ENCODE measurements at regions not wholly inside any gene's neighbourhood (a gene's known extent, or its start where the extent isn't known, plus 50 kb on each side); places are given as distances from the start of the nearest gene placed in this dataset.

DNA sequence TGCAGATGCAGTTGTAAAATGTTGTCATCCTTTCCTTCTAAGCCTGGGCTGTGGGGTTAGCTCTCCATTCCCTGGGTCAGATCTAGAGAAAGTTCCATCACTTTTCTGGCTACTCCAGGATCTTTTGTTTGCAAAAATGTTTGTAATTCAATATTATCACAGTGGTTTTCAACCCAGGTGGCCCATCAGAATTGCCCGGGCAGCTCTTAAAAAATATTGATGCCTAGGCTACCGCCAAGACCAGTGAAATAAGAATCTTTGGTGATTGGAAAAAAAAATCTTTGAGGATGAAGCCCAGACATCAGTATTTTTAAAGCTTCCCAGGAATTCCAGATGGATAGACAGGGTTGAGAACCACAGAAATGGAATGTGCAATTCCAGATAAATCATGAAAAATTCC, 232.5 kb upstream of the SPRED2 start:
- TF ChIP-seq POLR2A (IDR thresholded peaks at IDR 0.05) (no peak), EP300 (IDR thresholded peaks at IDR 0.05) (no peak), POLR2AphosphoS5 (IDR thresholded peaks at IDR 0.05) (no peak)
- TF ChIP-seq, protein P1, sequence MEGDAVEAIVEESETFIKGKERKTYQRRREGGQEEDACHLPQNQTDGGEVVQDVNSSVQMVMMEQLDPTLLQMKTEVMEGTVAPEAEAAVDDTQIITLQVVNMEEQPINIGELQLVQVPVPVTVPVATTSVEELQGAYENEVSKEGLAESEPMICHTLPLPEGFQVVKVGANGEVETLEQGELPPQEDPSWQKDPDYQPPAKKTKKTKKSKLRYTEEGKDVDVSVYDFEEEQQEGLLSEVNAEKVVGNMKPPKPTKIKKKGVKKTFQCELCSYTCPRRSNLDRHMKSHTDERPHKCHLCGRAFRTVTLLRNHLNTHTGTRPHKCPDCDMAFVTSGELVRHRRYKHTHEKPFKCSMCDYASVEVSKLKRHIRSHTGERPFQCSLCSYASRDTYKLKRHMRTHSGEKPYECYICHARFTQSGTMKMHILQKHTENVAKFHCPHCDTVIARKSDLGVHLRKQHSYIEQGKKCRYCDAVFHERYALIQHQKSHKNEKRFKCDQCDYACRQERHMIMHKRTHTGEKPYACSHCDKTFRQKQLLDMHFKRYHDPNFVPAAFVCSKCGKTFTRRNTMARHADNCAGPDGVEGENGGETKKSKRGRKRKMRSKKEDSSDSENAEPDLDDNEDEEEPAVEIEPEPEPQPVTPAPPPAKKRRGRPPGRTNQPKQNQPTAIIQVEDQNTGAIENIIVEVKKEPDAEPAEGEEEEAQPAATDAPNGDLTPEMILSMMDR (IDR thresholded peaks at IDR 0.05), result no peak
- Histone ChIP-seq H3K4me1 (peaks cover 0 to 13% (median 0%) of the 10 kb centered on the region in 3 donors), H3K27me3 (no peaks in the 10 kb centered on the region), H3K36me3 (no peaks in the 10 kb centered on the region), H3K27ac (no peak overlapping the region), H3K4me3 (no peak overlapping the region), H3K9me3 (peaks cover 0 to 24% (median 0%) of the 10 kb centered on the region in 3 donors)
- WGBS, 2 donors (ENCODE audit: low coverage in 1 of 2), result 94 to 100% methylated on average over 1 to 2 of the region's 2 CpGs
- no peak for ATAC-seq

DNA sequence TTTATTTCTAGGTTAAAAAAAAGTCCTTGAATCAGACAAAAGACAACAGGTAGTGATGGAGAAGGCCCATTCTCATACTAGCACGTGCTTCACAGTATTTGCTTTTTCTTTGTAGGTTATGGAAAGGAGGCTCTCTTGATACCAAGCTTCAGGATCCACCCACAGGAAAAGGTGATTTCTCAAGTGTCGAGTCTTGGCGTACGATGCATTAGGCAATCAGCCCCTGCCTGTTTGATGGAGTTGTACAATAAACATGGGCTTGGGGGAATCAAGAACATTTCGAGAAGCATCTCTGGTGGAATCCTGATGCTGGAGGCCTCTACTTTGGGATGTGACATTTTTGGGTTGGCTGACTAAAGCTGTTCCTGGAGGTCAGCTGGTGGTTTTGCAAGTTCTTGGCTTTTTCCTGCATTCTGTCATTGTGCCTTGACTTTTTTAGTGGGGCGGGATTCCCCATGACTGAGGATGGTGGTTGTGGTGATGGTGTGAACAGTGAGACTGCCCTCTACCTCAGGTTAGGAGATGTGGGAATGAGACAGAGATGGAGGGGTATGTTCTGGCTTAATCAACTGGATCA, 231.5 kb upstream of the SPRED2 start:
- ATAC-seq, result no peak
- TF ChIP-seq POLR2A (IDR thresholded peaks at IDR 0.05), result no peak
- TF ChIP-seq, protein P1 (IDR thresholded peaks at IDR 0.05), result no peak
- TF ChIP-seq POLR2AphosphoS5 (IDR thresholded peaks at IDR 0.05), result no peak
- TF ChIP-seq EP300 (IDR thresholded peaks at IDR 0.05), result no peak
- H3K4me3 ChIP-seq, result no peak overlapping the region
- H3K9me3 ChIP-seq, result peaks cover 0 to 16% (median 0%) of the 10 kb centered on the region in 3 donors
- H3K27me3 ChIP-seq, result no peaks in the 10 kb centered on the region
- 63 to 84% methylated on average over 1 to 5 of the region's 6 CpGs for WGBS, 2 donors (ENCODE audit: low coverage in 1 of 2)
- H3K36me3 ChIP-seq, result no peaks in the 10 kb centered on the region
- H3K4me1 ChIP-seq, result peaks cover 0 to 13% (median 0%) of the 10 kb centered on the region in 3 donors
- no peak overlapping the region for H3K27ac ChIP-seq

DNA sequence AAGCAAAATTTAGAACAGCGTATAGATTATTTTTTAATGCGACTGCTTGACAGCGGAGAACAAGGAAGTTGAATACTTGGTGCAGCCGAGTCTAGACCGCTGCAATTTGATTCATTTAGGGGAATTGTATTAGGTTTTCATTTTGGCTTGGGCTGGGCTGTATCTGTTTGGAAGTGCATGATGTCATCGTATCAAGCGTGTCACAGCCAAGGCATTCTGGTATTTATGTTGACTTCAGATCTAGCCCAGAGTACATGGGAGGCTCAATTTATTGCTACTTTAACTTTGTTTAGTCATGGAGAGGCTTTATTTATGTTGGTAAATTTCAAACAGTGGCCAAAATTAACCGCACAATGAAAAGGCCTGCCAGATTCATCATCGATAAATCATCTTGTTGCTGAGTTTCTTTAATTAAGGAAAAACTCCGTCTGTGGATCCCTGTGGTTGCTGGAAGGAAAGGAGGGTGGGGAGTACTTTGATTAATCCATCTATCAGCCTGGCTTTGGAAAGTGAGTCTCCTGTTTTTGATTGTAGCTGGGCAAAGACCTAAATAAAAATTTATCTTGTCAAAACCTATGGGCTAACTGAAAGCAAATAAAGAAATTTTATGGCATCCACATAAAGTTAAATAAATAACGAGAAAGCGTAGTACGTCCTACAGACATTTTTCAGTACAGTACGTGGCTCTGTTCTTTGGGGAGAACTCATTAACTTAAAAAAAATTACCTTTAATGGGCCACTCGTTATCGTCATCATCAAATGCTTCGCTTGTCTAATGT, 230.4 kb upstream of the SPRED2 start:
- Histone ChIP-seq H3K4me1 (peaks cover 0 to 13% (median 0%) of the 10 kb centered on the region in 3 donors), H3K27ac (no peak overlapping the region)
- 41 to 49% methylated on average over 16 of the region's 17 CpGs for WGBS, 2 donors (ENCODE audit: low coverage in 1 of 2)

DNA sequence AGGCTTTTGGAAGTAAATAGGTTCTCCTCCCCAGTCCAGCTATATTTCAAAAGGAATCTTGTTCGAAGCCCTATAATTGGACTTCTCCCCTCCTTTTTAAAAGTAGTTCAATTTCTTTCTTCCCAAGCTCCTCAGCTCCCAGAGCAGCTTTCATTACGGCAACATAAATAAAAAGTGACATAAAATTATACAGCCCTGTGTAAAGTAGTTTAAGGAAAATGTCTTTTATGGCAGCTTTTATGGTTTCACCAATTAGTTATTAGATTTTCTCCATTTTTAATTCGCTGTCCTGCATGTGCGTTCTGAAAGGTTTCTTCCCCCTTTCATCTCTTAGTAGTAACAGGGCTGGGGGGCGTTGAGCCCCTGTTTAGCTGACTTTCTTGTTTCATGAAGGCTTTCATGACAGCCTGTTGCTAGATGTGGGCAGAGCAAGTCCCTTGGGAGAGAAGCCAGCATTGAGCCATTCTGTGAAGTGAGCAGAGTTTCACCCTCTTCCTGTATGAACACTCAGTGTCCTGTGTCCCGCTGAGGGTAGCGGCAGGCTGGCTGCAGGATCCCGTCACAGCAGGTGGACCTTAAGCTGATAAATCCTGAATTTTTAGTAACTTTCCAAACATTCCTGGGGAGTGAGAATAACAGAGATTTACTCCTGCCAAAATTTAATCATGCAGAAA, 229.7 kb upstream of the SPRED2 start:
- peaks cover 0 to 13% (median 0%) of the 10 kb centered on the region in 3 donors for H3K4me1 ChIP-seq
- no peak overlapping the region for H3K27ac ChIP-seq
- peak overlapping the region in 1 of 2 donors; percentile 14 for H3K4me3 ChIP-seq
- no peaks in the 10 kb centered on the region for H3K27me3 ChIP-seq
- ATAC-seq, result no peak
- H3K36me3 ChIP-seq, result no peaks in the 10 kb centered on the region
- TF ChIP-seq EP300 (IDR thresholded peaks at IDR 0.05) (no peak), POLR2AphosphoS5 (IDR thresholded peaks at IDR 0.05) (no peak), POLR2A (IDR thresholded peaks at IDR 0.05) (no peak)
- TF ChIP-seq, protein P1 (IDR thresholded peaks at IDR 0.05), result no peak
- 28 to 53% methylated on average over 5 to 8 of the region's 8 CpGs for WGBS, 2 donors (ENCODE audit: low coverage in 1 of 2)
- H3K9me3 ChIP-seq, result no peaks in the 10 kb centered on the region

More for the DNA sequence above, 230.4 kb upstream of the SPRED2 start:
- Histone ChIP-seq H3K9me3 (peaks cover 0 to 6% (median 0%) of the 10 kb centered on the region in 3 donors), H3K4me3 (peak overlapping the region in 1 of 2 donors; percentile 14), H3K27me3 (no peaks in the 10 kb centered on the region), H3K36me3 (no peaks in the 10 kb centered on the region)
- ATAC-seq, result peak; percentile 43
- TF ChIP-seq POLR2AphosphoS5 (IDR thresholded peaks at IDR 0.05) (peak; percentile 53), EP300 (IDR thresholded peaks at IDR 0.05) (no peak)
- TF ChIP-seq, protein P1 (IDR thresholded peaks at IDR 0.05), result no peak

All from gastroesophageal sphincter (tissue), 4 donors.